ENCODE measurements at regions not wholly inside any gene's neighbourhood (a gene's known extent, or its start where the extent isn't known, plus 50 kb on each side); places are given as distances from the start of the nearest gene placed in this dataset.

GRCh38 chr12:66028390-66028789 lies 102.2 kb downstream of the LLPH start:
- H3K4me2 ChIP-seq (ENCODE audit: insufficient read depth in 1 of 2, low read depth in 2 of 2, low read length in 2 of 2) = no peak overlapping the region
- H3K79me1 ChIP-seq (ENCODE audit: low read depth, low read length) = no peaks in the 10 kb centered on the region
- H4K5ac ChIP-seq (ENCODE audit: insufficient read length, low read depth, low read length) = no peak overlapping the region
- no peak overlapping the region for H4K91ac ChIP-seq (replicated peaks; ENCODE audit: insufficient read length, low read length)
- no peaks in the 10 kb centered on the region for H3K36me3 ChIP-seq (ENCODE audit: control insufficient read depth in 2 of 4, insufficient read depth in 4 of 4, low read length in 3 of 4)
- no peak overlapping the region for H3K14ac ChIP-seq (ENCODE audit: insufficient read length)
- no peaks in the 10 kb centered on the region for H4K20me1 ChIP-seq (replicated peaks in 1 of 2; ENCODE audit: control insufficient read depth in 1 of 2, insufficient read depth in 2 of 2, low read length in 2 of 2)
- H2BK5ac ChIP-seq (ENCODE audit: low read depth, low read length) = no peak overlapping the region
- H3K27me3 ChIP-seq (replicated peaks in 1 of 4; ENCODE audit: control insufficient read depth in 3 of 4, extremely low read depth in 1 of 4, insufficient read depth in 3 of 4, low read length in 3 of 4) = no peaks in the 10 kb centered on the region
- 92% methylated on average over 2 of the region's 2 CpGs; no CpG with 5 or more reads in 1 of the 2 experiments for WGBS, 2 experiments (ENCODE audit: extremely low coverage in 1 of 2, insufficient coverage in 1 of 2, insufficient read length in 1 of 2, insufficient replicate concordance in 2 of 2, low coverage in 1 of 2, low lambda C conversion rate in 2 of 2, missing lambda C conversion rate in 1 of 2)
- ChIA-PET POLR2A (ENCODE audit: partially characterized antibody) (interaction anchor here (0.9 kb wide), 1 partner anchor 9 kb away, joined by 3 read pairs; no protein-coding TSS in a partner anchor), CTCF (ENCODE audit: partially characterized antibody) (no interaction called here)
- DNase-seq (ENCODE audit: low read depth in 1 of 2, low spot score in 2 of 2) (no peak), FAIRE-seq (no peak)
- no peaks in the 10 kb centered on the region for H3K79me2 ChIP-seq (ENCODE audit: control insufficient read depth in 1 of 2, insufficient read depth in 2 of 2, low read length in 2 of 2)
- no peak overlapping the region for H2BK120ac ChIP-seq (replicated peaks; ENCODE audit: low read depth, low read length)
- H3K27ac ChIP-seq (ENCODE audit: low read depth, low read length) = no peak overlapping the region
- H3K23ac ChIP-seq (ENCODE audit: insufficient read length) = no peak overlapping the region
- no peak overlapping the region for H3K4ac ChIP-seq (replicated peaks; ENCODE audit: insufficient read length, low read depth, low read length)
- H2BK15ac ChIP-seq (ENCODE audit: low read length) = no peak overlapping the region
- no peak overlapping the region for H3K4me3 ChIP-seq (ENCODE audit: extremely low read depth in 1 of 4, insufficient read depth in 2 of 4, low read depth in 3 of 4, low read length in 4 of 4)
- TF ChIP-seq SP1 (IDR thresholded peaks at IDR 0.05; ENCODE audit: low read depth, low read length) = no peak
- TF ChIP-seq MAFK (IDR thresholded peaks at IDR 0.05; ENCODE audit: low read depth, low read length) = peak; percentile 81
- TF ChIP-seq TAF7 (optimal IDR thresholded peaks at IDR 0.05; ENCODE audit: borderline replicate concordance, low read depth, low read length) = no peak
- H3K9ac ChIP-seq (replicated peaks in 1 of 4; ENCODE audit: extremely low read depth in 1 of 4, low read depth in 3 of 4, low read length in 3 of 4) = no peak overlapping the region
- H2AFZ ChIP-seq (ENCODE audit: low read length) = no peak overlapping the region
- H2BK12ac ChIP-seq (ENCODE audit: low read depth, low read length) = no peak overlapping the region
- no peaks in the 10 kb centered on the region for H3K23me2 ChIP-seq (ENCODE audit: low read depth, low read length)
- H3K56ac ChIP-seq (replicated peaks; ENCODE audit: insufficient read length, low read depth, low read length) = no peak overlapping the region
- no peak overlapping the region for H3K18ac ChIP-seq (ENCODE audit: extremely low read depth, low read length)
- no peak overlapping the region for H2BK20ac ChIP-seq (ENCODE audit: low read length)
- no peak overlapping the region for H2AK5ac ChIP-seq (ENCODE audit: low read depth, low read length)
- H4K8ac ChIP-seq (ENCODE audit: extremely low read depth, insufficient read depth, low read length) = no peak overlapping the region
- no peaks in the 10 kb centered on the region for H3K9me3 ChIP-seq (ENCODE audit: insufficient read depth in 2 of 2, low read depth in 1 of 2, low read length in 1 of 2)
- H3K4me1 ChIP-seq (replicated peaks in 1 of 4; ENCODE audit: control insufficient read depth in 3 of 4, insufficient read depth in 4 of 4, low read length in 3 of 4) = no peaks in the 10 kb centered on the region
